OCI-LY7 (cell line): ENCODE measurements at regions not wholly inside any gene's neighbourhood (a gene's known extent, or its start where the extent isn't known, plus 50 kb on each side); places are given as distances from the start of the nearest gene placed in this dataset.

Source experiments
- EZH2phosphoT487 ChIP-seq: fragments of 200-600 bp; sonication (generic); IDR thresholded peaks from 2 replicates; pipeline ENCODE4 v1.6.1; 2018; ENCODE audit warnings: low read depth, borderline replicate concordance, mild to moderate bottlenecking, mixed run types, antibody characterized with exemption, low read length, moderate library complexity, mixed read lengths
- TF ChIP-seq, protein P1 (sequence below): fragments of 200-600 bp; sonication (generic); conservative IDR thresholded peaks from 2 replicates; pipeline ENCODE4 v1.5.1; 2014; ENCODE audit warnings: mild to moderate bottlenecking, antibody characterized with exemption, low read length, moderate library complexity, mixed read lengths

GRCh38 chr7:19203686-19204085 is 58.5 kb upstream of the FERD3L start:
- TF ChIP-seq, protein P1, sequence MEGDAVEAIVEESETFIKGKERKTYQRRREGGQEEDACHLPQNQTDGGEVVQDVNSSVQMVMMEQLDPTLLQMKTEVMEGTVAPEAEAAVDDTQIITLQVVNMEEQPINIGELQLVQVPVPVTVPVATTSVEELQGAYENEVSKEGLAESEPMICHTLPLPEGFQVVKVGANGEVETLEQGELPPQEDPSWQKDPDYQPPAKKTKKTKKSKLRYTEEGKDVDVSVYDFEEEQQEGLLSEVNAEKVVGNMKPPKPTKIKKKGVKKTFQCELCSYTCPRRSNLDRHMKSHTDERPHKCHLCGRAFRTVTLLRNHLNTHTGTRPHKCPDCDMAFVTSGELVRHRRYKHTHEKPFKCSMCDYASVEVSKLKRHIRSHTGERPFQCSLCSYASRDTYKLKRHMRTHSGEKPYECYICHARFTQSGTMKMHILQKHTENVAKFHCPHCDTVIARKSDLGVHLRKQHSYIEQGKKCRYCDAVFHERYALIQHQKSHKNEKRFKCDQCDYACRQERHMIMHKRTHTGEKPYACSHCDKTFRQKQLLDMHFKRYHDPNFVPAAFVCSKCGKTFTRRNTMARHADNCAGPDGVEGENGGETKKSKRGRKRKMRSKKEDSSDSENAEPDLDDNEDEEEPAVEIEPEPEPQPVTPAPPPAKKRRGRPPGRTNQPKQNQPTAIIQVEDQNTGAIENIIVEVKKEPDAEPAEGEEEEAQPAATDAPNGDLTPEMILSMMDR: no peak
- no peak for TF ChIP-seq EZH2phosphoT487
